ENCODE measurements at regions not wholly inside any gene's neighbourhood (a gene's known extent, or its start where the extent isn't known, plus 50 kb on each side); places are given as distances from the start of the nearest gene placed in this dataset.

GRCh38 chr13:79810669-79811068, 329.7 kb downstream of the NDFIP2 start:
- Mint-ChIP-seq H3K9me3 (no peaks in the 10 kb centered on the region), H3K4me3 (no peak overlapping the region), H3K27ac (no peak overlapping the region), H3K36me3 (ENCODE audit: low read depth) (no peaks in the 10 kb centered on the region), H3K4me1 (ENCODE audit: low read depth) (no peaks in the 10 kb centered on the region), H3K27me3 (no peaks in the 10 kb centered on the region)
- H3K9me3 ChIP-seq (ENCODE audit: control insufficient read depth in 1 of 2, insufficient read depth in 1 of 2, low read length in 2 of 2) = peaks cover 0 to 18% of the 10 kb centered on the region in 2 experiments
- H3K4me3 ChIP-seq (ENCODE audit: low read length) = no peak overlapping the region
- H3K4me1 ChIP-seq (ENCODE audit: insufficient read depth, low read length) = no peaks in the 10 kb centered on the region
- intact Hi-C loops (cut with DNase I, micrococcal nuclease) = no loop called here
- TF ChIP-seq, protein P1, sequence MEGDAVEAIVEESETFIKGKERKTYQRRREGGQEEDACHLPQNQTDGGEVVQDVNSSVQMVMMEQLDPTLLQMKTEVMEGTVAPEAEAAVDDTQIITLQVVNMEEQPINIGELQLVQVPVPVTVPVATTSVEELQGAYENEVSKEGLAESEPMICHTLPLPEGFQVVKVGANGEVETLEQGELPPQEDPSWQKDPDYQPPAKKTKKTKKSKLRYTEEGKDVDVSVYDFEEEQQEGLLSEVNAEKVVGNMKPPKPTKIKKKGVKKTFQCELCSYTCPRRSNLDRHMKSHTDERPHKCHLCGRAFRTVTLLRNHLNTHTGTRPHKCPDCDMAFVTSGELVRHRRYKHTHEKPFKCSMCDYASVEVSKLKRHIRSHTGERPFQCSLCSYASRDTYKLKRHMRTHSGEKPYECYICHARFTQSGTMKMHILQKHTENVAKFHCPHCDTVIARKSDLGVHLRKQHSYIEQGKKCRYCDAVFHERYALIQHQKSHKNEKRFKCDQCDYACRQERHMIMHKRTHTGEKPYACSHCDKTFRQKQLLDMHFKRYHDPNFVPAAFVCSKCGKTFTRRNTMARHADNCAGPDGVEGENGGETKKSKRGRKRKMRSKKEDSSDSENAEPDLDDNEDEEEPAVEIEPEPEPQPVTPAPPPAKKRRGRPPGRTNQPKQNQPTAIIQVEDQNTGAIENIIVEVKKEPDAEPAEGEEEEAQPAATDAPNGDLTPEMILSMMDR (IDR thresholded peaks at IDR 0.05) = no peak
- ChIA-PET CTCF (no interaction called here), POLR2A (no interaction called here)
- no peak overlapping the region for H3K27ac ChIP-seq (ENCODE audit: low read depth in 1 of 2, low read length in 2 of 2)
- no peak for DNase-seq
- H3K27me3 ChIP-seq (ENCODE audit: control insufficient read depth in 1 of 2, insufficient read depth in 2 of 2, low read length in 2 of 2) = no peaks in the 10 kb centered on the region
- no peaks in the 10 kb centered on the region for H3K36me3 ChIP-seq (ENCODE audit: insufficient read depth, low read length)
- no peak for ATAC-seq (ENCODE audit: poor library complexity)

DNA sequence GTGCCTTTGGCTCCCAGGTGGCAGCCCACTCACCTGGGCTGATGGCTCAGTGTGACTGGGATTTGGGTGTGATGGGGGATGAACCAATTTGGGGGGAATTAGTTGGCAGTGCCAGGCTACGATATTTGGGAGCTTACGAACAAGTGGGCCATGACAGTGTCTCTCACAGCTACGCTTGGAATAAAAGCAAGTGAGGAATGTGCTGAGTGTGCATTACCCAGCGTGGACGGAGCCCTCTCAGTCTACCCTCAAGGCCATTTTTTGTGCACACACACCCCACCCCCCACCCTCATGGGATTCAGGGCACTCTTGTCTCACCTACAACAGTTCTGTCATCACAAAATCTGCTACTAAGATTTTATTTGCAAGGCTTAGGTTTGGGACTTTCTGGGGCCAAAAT, 329.1 kb downstream of the NDFIP2 start:
- no peaks in the 10 kb centered on the region for H3K9me3 Mint-ChIP-seq
- H3K4me3 ChIP-seq (ENCODE audit: low read length) = no peak overlapping the region
- H3K27me3 ChIP-seq (ENCODE audit: control insufficient read depth in 1 of 2, insufficient read depth in 2 of 2, low read length in 2 of 2) = no peaks in the 10 kb centered on the region
- H3K27ac Mint-ChIP-seq = no peak overlapping the region
- H3K36me3 Mint-ChIP-seq (ENCODE audit: low read depth) = no peaks in the 10 kb centered on the region
- TF ChIP-seq, protein P1 (IDR thresholded peaks at IDR 0.05) = no peak
- DNase-seq (no peak), ATAC-seq (ENCODE audit: poor library complexity) (no peak)
- POLR2A ChIA-PET = no interaction called here
- intact Hi-C loops (cut with DNase I, micrococcal nuclease) = no loop called here
- no peak overlapping the region for H3K4me3 Mint-ChIP-seq
- CTCF ChIA-PET = no interaction called here
- H3K27me3 Mint-ChIP-seq = no peaks in the 10 kb centered on the region
- H3K36me3 ChIP-seq (ENCODE audit: insufficient read depth, low read length) = no peaks in the 10 kb centered on the region
- H3K9me3 ChIP-seq (ENCODE audit: control insufficient read depth in 1 of 2, insufficient read depth in 1 of 2, low read length in 2 of 2) = peaks cover 0 to 18% of the 10 kb centered on the region in 2 experiments
- no peak overlapping the region for H3K27ac ChIP-seq (ENCODE audit: low read depth in 1 of 2, low read length in 2 of 2)
- no peaks in the 10 kb centered on the region for H3K4me1 Mint-ChIP-seq (ENCODE audit: low read depth)
- no peaks in the 10 kb centered on the region for H3K4me1 ChIP-seq (ENCODE audit: insufficient read depth, low read length)

- no peak overlapping the region for H3K4me3 Mint-ChIP-seq
- no peak overlapping the region for H3K27ac Mint-ChIP-seq
- ChIA-PET POLR2A (no interaction called here), CTCF (no interaction called here)
- DNase-seq (no peak), ATAC-seq (ENCODE audit: poor library complexity) (no peak)
- Histone ChIP-seq H3K27ac (ENCODE audit: low read depth in 1 of 2, low read length in 2 of 2) (no peak overlapping the region), H3K4me1 (ENCODE audit: insufficient read depth, low read length) (no peaks in the 10 kb centered on the region), H3K9me3 (ENCODE audit: control insufficient read depth in 1 of 2, insufficient read depth in 1 of 2, low read length in 2 of 2) (peaks cover 0 to 18% of the 10 kb centered on the region in 2 experiments), H3K27me3 (ENCODE audit: control insufficient read depth in 1 of 2, insufficient read depth in 2 of 2, low read length in 2 of 2) (no peaks in the 10 kb centered on the region), H3K36me3 (ENCODE audit: insufficient read depth, low read length) (no peaks in the 10 kb centered on the region), H3K4me3 (ENCODE audit: low read length) (no peak overlapping the region)
- no peaks in the 10 kb centered on the region for H3K36me3 Mint-ChIP-seq (ENCODE audit: low read depth)
- no peaks in the 10 kb centered on the region for H3K27me3 Mint-ChIP-seq
- no peaks in the 10 kb centered on the region for H3K4me1 Mint-ChIP-seq (ENCODE audit: low read depth)
- TF ChIP-seq, protein P1 (IDR thresholded peaks at IDR 0.05) = no peak
- intact Hi-C loops (cut with DNase I, micrococcal nuclease) = no loop called here
- H3K9me3 Mint-ChIP-seq = no peaks in the 10 kb centered on the region
These were observed 327.5 kb downstream of the NDFIP2 start for GRCh38 chr13:79808475-79808874.

All from CD4-positive, alpha-beta T cell (primary cell).